ENCODE measurements at regions not wholly inside any gene's neighbourhood (a gene's known extent, or its start where the extent isn't known, plus 50 kb on each side); places are given as distances from the start of the nearest gene placed in this dataset.

DNA sequence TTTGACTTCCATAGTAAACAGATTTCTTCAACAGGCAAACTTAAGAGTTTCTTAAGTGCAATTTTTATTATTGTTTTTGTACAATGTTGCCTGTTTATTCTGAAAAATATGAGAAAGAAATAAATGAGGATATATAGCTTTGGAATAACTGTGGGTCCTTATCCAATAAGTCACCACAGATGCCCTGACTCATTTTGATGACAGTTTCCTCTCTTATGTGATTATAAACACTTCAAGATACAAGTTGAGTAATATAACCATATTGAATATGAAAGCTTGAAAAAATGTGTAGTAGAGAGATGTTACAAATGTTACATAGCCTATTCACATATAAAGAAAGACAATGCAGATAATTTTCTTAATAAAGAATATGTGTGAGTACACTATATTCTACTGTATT, 931.6 kb downstream of the RAPGEF2 start:
- TF ChIP-seq, protein P1, sequence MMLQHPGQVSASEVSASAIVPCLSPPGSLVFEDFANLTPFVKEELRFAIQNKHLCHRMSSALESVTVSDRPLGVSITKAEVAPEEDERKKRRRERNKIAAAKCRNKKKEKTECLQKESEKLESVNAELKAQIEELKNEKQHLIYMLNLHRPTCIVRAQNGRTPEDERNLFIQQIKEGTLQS (IDR thresholded peaks at IDR 0.05; ENCODE audit: insufficient read depth, low read depth, low read length), result no peak
- TF ChIP-seq POLR2A (IDR thresholded peaks at IDR 0.05; ENCODE audit: control extremely low read depth in 1 of 2, low read depth in 2 of 2, low read length in 2 of 2) (no peak), PHF8 (conservative IDR thresholded peaks at IDR 0.05; ENCODE audit: low read depth, low read length) (no peak)

Data from H1 (cell line).